Caco-2 (cell line): ENCODE measurements at regions not wholly inside any gene's neighbourhood (a gene's known extent, or its start where the extent isn't known, plus 50 kb on each side); places are given as distances from the start of the nearest gene placed in this dataset.

ENCODE experiments used
- BruUV-seq: library from RNA; stranded (reverse); fragments of 400-500 nt; replicated peaks from 2 replicates; lab custom pipeline; 2021; lab: Mats Ljungman, UMichigan
- CTCF ChIA-PET: fragments of 300-600 bp; sonication (Branson Sonifier 250); formaldehyde crosslinking; loops from one replicate; lab custom pipeline; 2022; ENCODE audit warnings: antibody characterized with exemption; lab: Charles Lee
- POLR2A ChIA-PET: fragments of 300-600 bp; sonication (Branson Sonifier 250); formaldehyde crosslinking; loops from one replicate; lab custom pipeline; 2022; ENCODE audit warnings: antibody characterized with exemption; lab: Charles Lee
- DNase-seq, 2 experiments: peaks; one replicate each; pipeline versions ENCODE4 v3.0.0 to v3.0.0-alpha.2; 2020 to 2022
- H3K27me3 ChIP-seq: replicated peaks from 2 replicates; pipeline ENCODE4 v1.6.0; 2011; ENCODE audit warnings: low read length; ENCODE audit not compliant: control insufficient read depth, insufficient read depth
- H3K36me3 ChIP-seq: 2 replicates; pipeline ENCODE4 v1.5.1; 2011; ENCODE audit warnings: low read length; ENCODE audit not compliant: control insufficient read depth, insufficient read depth
- H3K4me1 ChIP-seq: fragments of 250-450 bp; sonication (Bioruptor Pico); 2 replicates; pipeline ENCODE4 v1.5.1; 2020; ENCODE audit warnings: mild to moderate bottlenecking
- H3K4me3 ChIP-seq: 2 replicates; pipeline ENCODE4 v1.5.1; 2011; ENCODE audit warnings: low read depth, mild to moderate bottlenecking, control low read depth, low read length
- H3K9me3 ChIP-seq: fragments of 250-450 bp; sonication (Bioruptor Pico); 2 replicates; pipeline ENCODE4 v1.5.1; 2020; ENCODE audit warnings: mild to moderate bottlenecking, moderate library complexity
- H3K27ac Mint-ChIP-seq: one replicate; pipeline ENCODE4 v1.8.0; 2022; ENCODE audit warnings: mixed read lengths; ENCODE audit not compliant: unreplicated experiment
- H3K27me3 Mint-ChIP-seq: one replicate; pipeline ENCODE4 v1.8.0; 2022; ENCODE audit warnings: mixed read lengths; ENCODE audit not compliant: insufficient read depth, unreplicated experiment
- H3K36me3 Mint-ChIP-seq: one replicate; pipeline ENCODE4 v1.8.0; 2022; ENCODE audit warnings: mild to moderate bottlenecking, mixed read lengths; ENCODE audit not compliant: insufficient read depth, unreplicated experiment
- H3K4me1 Mint-ChIP-seq: one replicate; pipeline ENCODE4 v1.8.0; 2022; ENCODE audit warnings: low read depth, mixed read lengths; ENCODE audit not compliant: unreplicated experiment
- H3K4me3 Mint-ChIP-seq: one replicate; pipeline ENCODE4 v1.8.0; 2022; ENCODE audit warnings: mild to moderate bottlenecking, moderate library complexity, mixed read lengths; ENCODE audit not compliant: unreplicated experiment
- H3K9me3 Mint-ChIP-seq: one replicate; pipeline ENCODE4 v1.8.0; 2022; ENCODE audit warnings: mixed read lengths; ENCODE audit not compliant: unreplicated experiment
- intact Hi-C: fragments of 100-400 bp; cut with micrococcal nuclease; formaldehyde crosslinking; loops from one replicate; pipeline ENCODE4 v1.10.0; 2022; ENCODE audit not compliant: unreplicated experiment
- TF ChIP-seq, protein P1 (sequence below), 2 experiments: fragments of 200-600 bp in 1 of 2; IDR thresholded peaks; 1 replicate in 1 of 2; 2 replicates in 1 of 2; pipeline versions ENCODE4 v1.5.1 to v1.8.0; 2011 to 2022; ENCODE audit warnings: antibody characterized with exemption in 1 of 2, control low read depth in 1 of 2, inconsistent platforms in 1 of 2, low read depth in 1 of 2, low read length in 1 of 2, mild to moderate bottlenecking in 1 of 2, moderate library complexity in 1 of 2; ENCODE audit not compliant: insufficient read depth in 1 of 2, severe bottlenecking in 1 of 2, unreplicated experiment in 1 of 2

DNA sequence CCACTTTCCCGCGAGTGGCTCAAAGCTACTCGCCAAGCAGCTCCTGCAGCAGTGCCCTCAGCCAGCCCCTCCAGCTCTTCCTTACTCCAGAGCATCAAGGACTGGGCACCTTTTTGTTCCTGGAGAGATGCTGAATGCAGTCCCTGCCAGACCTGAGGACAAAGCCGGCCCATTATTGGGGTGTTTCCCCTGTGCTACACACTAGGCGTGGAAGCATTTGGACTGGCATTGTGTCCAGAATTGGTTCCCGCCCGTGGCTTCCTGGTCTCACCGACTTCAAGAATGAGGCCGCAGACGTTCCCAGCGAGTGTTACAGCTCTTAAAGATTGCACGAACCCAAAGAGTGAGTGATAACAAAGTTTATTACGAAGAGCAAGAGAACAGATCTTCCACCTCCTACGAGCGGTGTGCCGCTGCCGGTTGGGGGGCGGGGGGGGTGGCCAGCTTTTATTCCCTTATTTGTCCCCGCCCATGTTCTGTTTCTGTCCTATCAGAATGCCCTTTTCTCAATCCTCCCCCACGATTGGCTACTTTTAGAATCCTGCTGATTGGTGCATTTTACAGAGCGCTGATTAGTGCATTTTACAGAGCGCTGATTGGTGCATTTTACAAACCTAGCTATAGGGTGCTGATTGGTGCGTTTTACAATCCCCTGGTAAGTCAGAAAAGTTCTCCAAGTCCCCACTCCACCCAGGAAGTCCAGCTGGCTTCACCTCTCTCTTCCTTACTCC lies 62.4 kb downstream of the NSMCE3 start:
- Mint-ChIP-seq H3K27me3 (peaks cover 9% of the 10 kb centered on the region), H3K36me3 (no peaks in the 10 kb centered on the region)

DNA sequence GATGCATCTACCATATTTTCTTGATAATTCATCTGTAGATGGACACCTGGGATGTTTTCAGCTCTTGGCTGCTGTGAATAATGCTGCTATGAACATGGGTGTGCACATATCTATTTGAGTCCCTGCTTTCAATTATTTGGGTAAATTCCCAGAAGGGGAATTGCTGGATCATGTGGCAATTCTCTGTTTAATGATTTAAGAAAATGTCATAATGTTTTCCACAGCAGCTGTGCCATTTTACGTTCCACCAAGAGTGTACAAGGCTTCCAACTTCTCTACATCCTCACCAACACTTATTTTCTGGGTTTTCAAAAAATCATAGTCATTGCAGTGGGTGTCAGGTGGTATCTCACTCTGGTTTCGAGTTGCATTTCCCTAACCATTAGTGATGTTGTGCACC lies 64.4 kb downstream of the NSMCE3 start:
- 0 out of 2 replicates have a peak, but pooled peaks cover 3% of the 10 kb centered on the region for H3K9me3 ChIP-seq
- no peaks in the 10 kb centered on the region for H3K36me3 ChIP-seq
- POLR2A ChIA-PET, result no interaction called here
- no peaks in the 10 kb centered on the region for H3K4me1 Mint-ChIP-seq
- no peaks in the 10 kb centered on the region for H3K9me3 Mint-ChIP-seq
- peaks cover 6% of the 10 kb centered on the region for H3K27me3 Mint-ChIP-seq
- CTCF ChIA-PET, result no interaction called here
- intact Hi-C loops, result no loop called here
- no peak for DNase-seq
- H3K27ac Mint-ChIP-seq, result no peak overlapping the region
- H3K4me3 ChIP-seq, result no peak overlapping the region
- TF ChIP-seq, protein P1, sequence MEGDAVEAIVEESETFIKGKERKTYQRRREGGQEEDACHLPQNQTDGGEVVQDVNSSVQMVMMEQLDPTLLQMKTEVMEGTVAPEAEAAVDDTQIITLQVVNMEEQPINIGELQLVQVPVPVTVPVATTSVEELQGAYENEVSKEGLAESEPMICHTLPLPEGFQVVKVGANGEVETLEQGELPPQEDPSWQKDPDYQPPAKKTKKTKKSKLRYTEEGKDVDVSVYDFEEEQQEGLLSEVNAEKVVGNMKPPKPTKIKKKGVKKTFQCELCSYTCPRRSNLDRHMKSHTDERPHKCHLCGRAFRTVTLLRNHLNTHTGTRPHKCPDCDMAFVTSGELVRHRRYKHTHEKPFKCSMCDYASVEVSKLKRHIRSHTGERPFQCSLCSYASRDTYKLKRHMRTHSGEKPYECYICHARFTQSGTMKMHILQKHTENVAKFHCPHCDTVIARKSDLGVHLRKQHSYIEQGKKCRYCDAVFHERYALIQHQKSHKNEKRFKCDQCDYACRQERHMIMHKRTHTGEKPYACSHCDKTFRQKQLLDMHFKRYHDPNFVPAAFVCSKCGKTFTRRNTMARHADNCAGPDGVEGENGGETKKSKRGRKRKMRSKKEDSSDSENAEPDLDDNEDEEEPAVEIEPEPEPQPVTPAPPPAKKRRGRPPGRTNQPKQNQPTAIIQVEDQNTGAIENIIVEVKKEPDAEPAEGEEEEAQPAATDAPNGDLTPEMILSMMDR (IDR thresholded peaks at IDR 0.05; ENCODE audit: insufficient read depth in 1 of 2, low read depth in 1 of 2, low read length in 1 of 2, severe bottlenecking in 1 of 2, unreplicated experiment in 1 of 2), result no peak
- no peak overlapping the region for H3K4me3 Mint-ChIP-seq
- BruUV-seq, result no TSS peak
- no peaks in the 10 kb centered on the region for H3K36me3 Mint-ChIP-seq
- no peaks in the 10 kb centered on the region for H3K4me1 ChIP-seq
- H3K27me3 ChIP-seq, result no peaks in the 10 kb centered on the region

More for the DNA sequence above, 62.4 kb downstream of the NSMCE3 start:
- TF ChIP-seq, protein P1 (IDR thresholded peaks at IDR 0.05; ENCODE audit: insufficient read depth in 1 of 2, low read depth in 1 of 2, low read length in 1 of 2, severe bottlenecking in 1 of 2, unreplicated experiment in 1 of 2), result no peak
- H3K4me3 Mint-ChIP-seq, result no peak overlapping the region
- ChIA-PET CTCF (no interaction called here), POLR2A (no interaction called here)
- H3K27ac Mint-ChIP-seq, result no peak overlapping the region
- no peak overlapping the region for H3K4me3 ChIP-seq
- intact Hi-C loops, result no loop called here
- H3K27me3 ChIP-seq, result no peaks in the 10 kb centered on the region
- no peaks in the 10 kb centered on the region for H3K4me1 Mint-ChIP-seq
- H3K9me3 Mint-ChIP-seq, result no peaks in the 10 kb centered on the region
- H3K36me3 ChIP-seq, result no peaks in the 10 kb centered on the region
- no TSS peak for BruUV-seq
- DNase-seq, result no peak
- no peaks in the 10 kb centered on the region for H3K4me1 ChIP-seq
- no peaks in the 10 kb centered on the region for H3K9me3 ChIP-seq

DNA sequence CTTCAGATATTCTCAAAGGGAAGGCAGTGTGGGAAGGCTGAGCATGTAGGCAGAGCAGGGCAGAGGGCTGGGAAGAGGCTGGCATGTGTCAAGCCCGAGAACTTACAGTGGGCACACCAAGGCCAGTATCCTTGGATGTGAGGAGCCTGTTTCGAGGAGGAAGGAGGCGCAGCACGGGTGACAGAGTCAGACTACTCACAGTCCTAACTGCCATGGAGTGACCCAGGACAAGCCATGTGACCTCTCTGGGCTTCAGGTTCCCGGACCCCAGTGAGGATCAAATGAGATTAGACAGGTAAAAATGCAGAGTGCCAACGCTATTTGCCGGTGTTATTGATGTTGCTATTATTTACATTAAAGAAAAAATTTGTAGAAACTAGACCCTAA lies 65.3 kb downstream of the NSMCE3 start:
- ChIA-PET POLR2A (no interaction called here), CTCF (no interaction called here)
- H3K27me3 ChIP-seq, result no peaks in the 10 kb centered on the region
- BruUV-seq, result no TSS peak
- H3K27me3 Mint-ChIP-seq, result peaks cover 6% of the 10 kb centered on the region
- H3K4me1 ChIP-seq, result no peaks in the 10 kb centered on the region
- no peak for DNase-seq
- H3K27ac Mint-ChIP-seq, result no peak overlapping the region
- H3K4me1 Mint-ChIP-seq, result no peaks in the 10 kb centered on the region
- H3K9me3 Mint-ChIP-seq, result no peaks in the 10 kb centered on the region
- TF ChIP-seq, protein P1 (IDR thresholded peaks at IDR 0.05; ENCODE audit: insufficient read depth in 1 of 2, low read depth in 1 of 2, low read length in 1 of 2, severe bottlenecking in 1 of 2, unreplicated experiment in 1 of 2), result no peak
- H3K4me3 ChIP-seq, result no peak overlapping the region
- intact Hi-C loops, result no loop called here
- no peaks in the 10 kb centered on the region for H3K36me3 ChIP-seq
- H3K9me3 ChIP-seq, result 0 out of 2 replicates have a peak, but pooled peaks cover 3% of the 10 kb centered on the region
- no peaks in the 10 kb centered on the region for H3K36me3 Mint-ChIP-seq
- no peak overlapping the region for H3K4me3 Mint-ChIP-seq
